ENCODE measurements at regions not wholly inside any gene's neighbourhood (a gene's known extent, or its start where the extent isn't known, plus 50 kb on each side); places are given as distances from the start of the nearest gene placed in this dataset.

- Histone ChIP-seq H3K36me3 (ENCODE audit: control insufficient read depth in 1 of 2, insufficient read depth in 2 of 2, low read length in 2 of 2) (no peaks in the 10 kb centered on the region), H2AFZ (ENCODE audit: low read depth, low read length, poor library complexity, severe bottlenecking) (no peak overlapping the region), H3K9me3 (ENCODE audit: control insufficient read depth in 1 of 2, insufficient read depth in 1 of 2, low read depth in 1 of 2, low read length in 2 of 2) (no peaks in the 10 kb centered on the region), H3K4me1 (ENCODE audit: control insufficient read depth in 1 of 2, insufficient read depth in 2 of 2, low read length in 2 of 2) (no peaks in the 10 kb centered on the region), H3K27ac (ENCODE audit: low read depth, low read length) (no peak overlapping the region), H3K9ac (ENCODE audit: low read length) (no peak overlapping the region), H3K27me3 (ENCODE audit: insufficient read depth, low read length) (no peaks in the 10 kb centered on the region), H3K4me3 (replicated peaks in 1 of 2; ENCODE audit: low read depth in 1 of 2, low read length in 2 of 2) (no peak overlapping the region), H3K79me2 (ENCODE audit: insufficient read depth, low read length) (no peaks in the 10 kb centered on the region), H3K9me2 (ENCODE audit: insufficient read depth) (no peaks in the 10 kb centered on the region), H4K20me1 (ENCODE audit: insufficient read depth) (no peaks in the 10 kb centered on the region), H3K4me2 (ENCODE audit: low read length) (no peak overlapping the region)
- no TSS peak for BruUV-seq (replicated peaks)
- ChIA-PET POLR2A (no interaction called here), RAD21 (ENCODE audit: low non-redundant PET in 1 of 2, low total read pairs in 2 of 2, uncharacterized antibody in 2 of 2, unreplicated experiment in 2 of 2) (interaction anchor here in 1 of 2 experiments (0.6 kb wide), 1 partner anchor 29 kb away, joined by 4 read pairs; no protein-coding TSS in a partner anchor), CTCF (no interaction called here)
- TF ChIP-seq SP1 (IDR thresholded peaks at IDR 0.05; ENCODE audit: low read depth) (no peak), ATF3 (IDR thresholded peaks at IDR 0.05) (no peak)
- DNase-seq (ENCODE audit: low read depth, low spot score) (no peak), ATAC-seq (no peak)
- intact Hi-C loops (cut with micrococcal nuclease): no loop called here
These were observed 269.7 kb upstream of the ACVR2A start for GRCh38 chr2:147575106-147575505.

GRCh38 chr2:147572622-147573021, 272.2 kb upstream of the ACVR2A start:
- DNase-seq (ENCODE audit: low read depth, low spot score) (no peak), ATAC-seq (no peak)
- Histone ChIP-seq H2AFZ (ENCODE audit: low read depth, low read length, poor library complexity, severe bottlenecking) (no peak overlapping the region), H3K9me3 (ENCODE audit: control insufficient read depth in 1 of 2, insufficient read depth in 1 of 2, low read depth in 1 of 2, low read length in 2 of 2) (no peaks in the 10 kb centered on the region), H3K4me1 (ENCODE audit: control insufficient read depth in 1 of 2, insufficient read depth in 2 of 2, low read length in 2 of 2) (no peaks in the 10 kb centered on the region), H3K9ac (ENCODE audit: low read length) (no peak overlapping the region), H3K27me3 (ENCODE audit: insufficient read depth, low read length) (no peaks in the 10 kb centered on the region), H3K27ac (ENCODE audit: low read depth, low read length) (no peak overlapping the region), H3K4me2 (ENCODE audit: low read length) (no peak overlapping the region), H3K36me3 (ENCODE audit: control insufficient read depth in 1 of 2, insufficient read depth in 2 of 2, low read length in 2 of 2) (no peaks in the 10 kb centered on the region), H3K9me2 (ENCODE audit: insufficient read depth) (no peaks in the 10 kb centered on the region), H4K20me1 (ENCODE audit: insufficient read depth) (no peaks in the 10 kb centered on the region), H3K4me3 (replicated peaks in 1 of 2; ENCODE audit: low read depth in 1 of 2, low read length in 2 of 2) (no peak overlapping the region), H3K79me2 (ENCODE audit: insufficient read depth, low read length) (no peaks in the 10 kb centered on the region)
- BruUV-seq (replicated peaks): no TSS peak
- ChIA-PET CTCF (no interaction called here), RAD21 (ENCODE audit: low non-redundant PET in 1 of 2, low total read pairs in 2 of 2, uncharacterized antibody in 2 of 2, unreplicated experiment in 2 of 2) (no interaction called here), POLR2A (no interaction called here)
- intact Hi-C loops (cut with micrococcal nuclease): no loop called here
- no peak for TF ChIP-seq EZH2 (IDR thresholded peaks at IDR 0.05)
- TF ChIP-seq ELF1 (IDR thresholded peaks at IDR 0.05; ENCODE audit: borderline replicate concordance, low read depth): no peak
- TF ChIP-seq SIN3A (IDR thresholded peaks at IDR 0.05; ENCODE audit: low read depth): no peak
- peak; percentile 49 for TF ChIP-seq CEBPB (IDR thresholded peaks at IDR 0.05; ENCODE audit: low read depth)
- TF ChIP-seq SRF (IDR thresholded peaks at IDR 0.05; ENCODE audit: low read depth): no peak
- no peak for TF ChIP-seq POLR2A (IDR thresholded peaks at IDR 0.05; ENCODE audit: borderline replicate concordance, extremely low read depth, insufficient read depth, insufficient read length)
- TF ChIP-seq FOSL1 (IDR thresholded peaks at IDR 0.05; ENCODE audit: low read depth): no peak
